SK-N-SH treated with all-trans-retinoic acid at 6 μM for 48 hours (cell line): ENCODE measurements at regions not wholly inside any gene's neighbourhood (a gene's known extent, or its start where the extent isn't known, plus 50 kb on each side); places are given as distances from the start of the nearest gene placed in this dataset.

Experiments
- BACH2 ChIP-seq: fragments of 250-450 bp; sonication (Bioruptor Pico); IDR thresholded peaks from 2 replicates; pipeline ENCODE4 v1.9.0; 2021; ENCODE audit warnings: mild to moderate bottlenecking, borderline replicate concordance
- CSDC2 ChIP-seq: fragments of 250-450 bp; sonication (Bioruptor Pico); IDR thresholded peaks from 2 replicates; pipeline ENCODE4 v1.5.0; 2020; ENCODE audit warnings: mild to moderate bottlenecking, moderate library complexity
- ESRRG ChIP-seq: fragments of 250-450 bp; sonication (Bioruptor Pico); IDR thresholded peaks from 2 replicates; pipeline ENCODE4 v1.6.1; 2021; ENCODE audit warnings: mild to moderate bottlenecking
- GLIS3 ChIP-seq: fragments of 250-450 bp; sonication (Bioruptor Pico); IDR thresholded peaks from 2 replicates; pipeline ENCODE4 v1.5.0; 2020; ENCODE audit warnings: mild to moderate bottlenecking, moderate library complexity
- OSR1 ChIP-seq: fragments of 250-450 bp; sonication (Bioruptor Pico); IDR thresholded peaks from 2 replicates; pipeline ENCODE4 v1.8.0; 2022; ENCODE audit warnings: moderate library complexity, mild to moderate bottlenecking, inconsistent platforms
- PPARA ChIP-seq: fragments of 250-450 bp; sonication (Bioruptor Pico); IDR thresholded peaks from 2 replicates; pipeline ENCODE4 v1.5.0; 2020; ENCODE audit warnings: mild to moderate bottlenecking, borderline replicate concordance
- SNAI2 ChIP-seq: fragments of 250-450 bp; sonication (Bioruptor Pico); IDR thresholded peaks from 2 replicates; pipeline ENCODE4 v1.5.0; 2020; ENCODE audit warnings: mild to moderate bottlenecking, moderate library complexity
- TOX ChIP-seq: fragments of 250-450 bp; sonication (Bioruptor Pico); IDR thresholded peaks from 2 replicates; pipeline ENCODE4 v1.8.0; 2021; ENCODE audit warnings: mild to moderate bottlenecking, moderate library complexity, borderline replicate concordance
- ZC3H10 ChIP-seq: fragments of 250-450 bp; sonication (Bioruptor Pico); IDR thresholded peaks from 2 replicates; pipeline ENCODE4 v1.5.1; 2021; ENCODE audit warnings: mild to moderate bottlenecking, moderate library complexity
- TF ChIP-seq, protein P1 (sequence below): fragments of 250-450 bp; sonication (Bioruptor Pico); IDR thresholded peaks from 2 replicates; pipeline ENCODE4 v1.8.0; 2021; ENCODE audit warnings: low read depth, mild to moderate bottlenecking, moderate library complexity, borderline replicate concordance
- TF ChIP-seq, protein P2 (sequence below): fragments of 250-450 bp; sonication (Bioruptor Pico); IDR thresholded peaks from 2 replicates; pipeline ENCODE4 v1.5.1; 2020; ENCODE audit warnings: low read depth, mild to moderate bottlenecking, moderate library complexity
- TF ChIP-seq, protein P3 (sequence below): fragments of 250-450 bp; sonication (Bioruptor Pico); IDR thresholded peaks from 2 replicates; pipeline ENCODE4 v1.8.0; 2020; ENCODE audit warnings: mild to moderate bottlenecking, moderate library complexity, borderline replicate concordance

DNA sequence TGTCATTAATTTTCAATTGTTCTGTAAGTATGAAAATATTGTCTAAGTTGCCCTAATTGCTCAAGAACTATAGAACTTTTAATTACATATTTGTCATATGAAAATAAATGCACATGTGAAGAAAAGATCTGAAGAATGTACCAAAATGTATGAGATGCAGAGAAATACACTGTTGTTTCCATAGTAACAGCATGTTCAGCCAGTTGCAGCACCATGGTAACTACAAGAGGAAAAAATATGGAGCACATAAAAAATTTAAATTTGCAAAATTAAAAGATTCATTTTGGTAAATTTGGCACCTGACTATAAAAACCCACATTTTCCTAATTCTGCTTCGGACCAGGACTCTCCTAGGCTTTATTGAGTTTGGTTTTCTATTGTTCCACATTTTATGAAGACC, 1170.0 kb upstream of the MIR17HG start:
- TF ChIP-seq, protein P1, sequence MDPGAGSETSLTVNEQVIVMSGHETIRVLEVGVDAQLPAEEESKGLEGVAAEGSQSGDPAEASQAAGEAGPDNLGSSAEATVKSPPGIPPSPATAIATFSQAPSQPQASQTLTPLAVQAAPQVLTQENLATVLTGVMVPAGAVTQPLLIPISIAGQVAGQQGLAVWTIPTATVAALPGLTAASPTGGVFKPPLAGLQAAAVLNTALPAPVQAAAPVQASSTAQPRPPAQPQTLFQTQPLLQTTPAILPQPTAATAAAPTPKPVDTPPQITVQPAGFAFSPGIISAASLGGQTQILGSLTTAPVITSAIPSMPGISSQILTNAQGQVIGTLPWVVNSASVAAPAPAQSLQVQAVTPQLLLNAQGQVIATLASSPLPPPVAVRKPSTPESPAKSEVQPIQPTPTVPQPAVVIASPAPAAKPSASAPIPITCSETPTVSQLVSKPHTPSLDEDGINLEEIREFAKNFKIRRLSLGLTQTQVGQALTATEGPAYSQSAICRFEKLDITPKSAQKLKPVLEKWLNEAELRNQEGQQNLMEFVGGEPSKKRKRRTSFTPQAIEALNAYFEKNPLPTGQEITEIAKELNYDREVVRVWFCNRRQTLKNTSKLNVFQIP: no peak
- TF ChIP-seq ESRRG (CRISPR knock-in tag): no peak
- TF ChIP-seq, protein P2, sequence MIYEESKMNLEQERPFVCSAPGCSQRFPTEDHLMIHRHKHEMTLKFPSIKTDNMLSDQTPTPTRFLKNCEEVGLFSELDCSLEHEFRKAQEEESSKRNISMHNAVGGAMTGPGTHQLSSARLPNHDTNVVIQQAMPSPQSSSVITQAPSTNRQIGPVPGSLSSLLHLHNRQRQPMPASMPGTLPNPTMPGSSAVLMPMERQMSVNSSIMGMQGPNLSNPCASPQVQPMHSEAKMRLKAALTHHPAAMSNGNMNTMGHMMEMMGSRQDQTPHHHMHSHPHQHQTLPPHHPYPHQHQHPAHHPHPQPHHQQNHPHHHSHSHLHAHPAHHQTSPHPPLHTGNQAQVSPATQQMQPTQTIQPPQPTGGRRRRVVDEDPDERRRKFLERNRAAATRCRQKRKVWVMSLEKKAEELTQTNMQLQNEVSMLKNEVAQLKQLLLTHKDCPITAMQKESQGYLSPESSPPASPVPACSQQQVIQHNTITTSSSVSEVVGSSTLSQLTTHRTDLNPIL (CRISPR knock-in tag): no peak
- no peak for TF ChIP-seq CSDC2 (CRISPR knock-in tag)
- no peak for TF ChIP-seq OSR1
- no peak for TF ChIP-seq SNAI2 (CRISPR knock-in tag)
- no peak for TF ChIP-seq BACH2 (CRISPR knock-in tag)
- TF ChIP-seq, protein P3, sequence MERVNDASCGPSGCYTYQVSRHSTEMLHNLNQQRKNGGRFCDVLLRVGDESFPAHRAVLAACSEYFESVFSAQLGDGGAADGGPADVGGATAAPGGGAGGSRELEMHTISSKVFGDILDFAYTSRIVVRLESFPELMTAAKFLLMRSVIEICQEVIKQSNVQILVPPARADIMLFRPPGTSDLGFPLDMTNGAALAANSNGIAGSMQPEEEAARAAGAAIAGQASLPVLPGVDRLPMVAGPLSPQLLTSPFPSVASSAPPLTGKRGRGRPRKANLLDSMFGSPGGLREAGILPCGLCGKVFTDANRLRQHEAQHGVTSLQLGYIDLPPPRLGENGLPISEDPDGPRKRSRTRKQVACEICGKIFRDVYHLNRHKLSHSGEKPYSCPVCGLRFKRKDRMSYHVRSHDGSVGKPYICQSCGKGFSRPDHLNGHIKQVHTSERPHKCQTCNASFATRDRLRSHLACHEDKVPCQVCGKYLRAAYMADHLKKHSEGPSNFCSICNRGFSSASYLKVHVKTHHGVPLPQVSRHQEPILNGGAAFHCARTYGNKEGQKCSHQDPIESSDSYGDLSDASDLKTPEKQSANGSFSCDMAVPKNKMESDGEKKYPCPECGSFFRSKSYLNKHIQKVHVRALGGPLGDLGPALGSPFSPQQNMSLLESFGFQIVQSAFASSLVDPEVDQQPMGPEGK (CRISPR knock-in tag): no peak
- no peak for TF ChIP-seq ZC3H10
- no peak for TF ChIP-seq PPARA (CRISPR knock-in tag)
- TF ChIP-seq GLIS3 (CRISPR knock-in tag): no peak
- TF ChIP-seq TOX (CRISPR knock-in tag): no peak
